Lower lobe of right lung (tissue), 2 donors: ENCODE measurements at regions not wholly inside any gene's neighbourhood (a gene's known extent, or its start where the extent isn't known, plus 50 kb on each side); places are given as distances from the start of the nearest gene placed in this dataset.
"Not testable (repeated sequence)": the region's sequence is repeated elsewhere in the genome, so short reads cannot be mapped to it uniquely, and the experiment has no call there.

Source experiments
- ATAC-seq, 2 donors: fragments of 200-7000 bp; cut with Tn5 transposase; one replicate each; pipeline ENCODE4 v1.9.1; 2020 to 2022; ENCODE audit warnings: mild to moderate bottlenecking in 2 of 2, moderate library complexity in 2 of 2
- DNase-seq: peaks from one replicate; pipeline ENCODE4 v3.0.0-alpha.2; 2020
- H3K27ac ChIP-seq: fragments of 200-600 bp; one replicate; pipeline ENCODE4 v1.8.0; 2022
- H3K27me3 ChIP-seq: fragments of 200-600 bp; one replicate; pipeline ENCODE4 v1.8.0; 2022; ENCODE audit warnings: low read depth
- H3K36me3 ChIP-seq: fragments of 200-600 bp; one replicate; pipeline ENCODE4 v1.8.0; 2022; ENCODE audit warnings: mild to moderate bottlenecking
- H3K4me1 ChIP-seq: fragments of 200-600 bp; one replicate; pipeline ENCODE4 v1.8.0; 2022
- H3K4me3 ChIP-seq: fragments of 200-600 bp; one replicate; pipeline ENCODE4 v1.8.0; 2022; ENCODE audit warnings: mild to moderate bottlenecking
- H3K9me3 ChIP-seq: fragments of 200-600 bp; one replicate; pipeline ENCODE4 v1.8.0; 2022
- intact Hi-C: fragments of 100-400 bp; cut with DNase I; formaldehyde crosslinking; loops from one replicate; pipeline ENCODE4 v1.11.0; 2022
- TF ChIP-seq, protein P1 (sequence below): fragments of 200-600 bp; IDR thresholded peaks from one replicate; pipeline ENCODE4 v1.8.0; 2022; ENCODE audit warnings: antibody characterized with exemption, mild to moderate bottlenecking
- donor health status: DM: no; HTN: yes; CAD: no; lungs with severe emphysema.

DNA sequence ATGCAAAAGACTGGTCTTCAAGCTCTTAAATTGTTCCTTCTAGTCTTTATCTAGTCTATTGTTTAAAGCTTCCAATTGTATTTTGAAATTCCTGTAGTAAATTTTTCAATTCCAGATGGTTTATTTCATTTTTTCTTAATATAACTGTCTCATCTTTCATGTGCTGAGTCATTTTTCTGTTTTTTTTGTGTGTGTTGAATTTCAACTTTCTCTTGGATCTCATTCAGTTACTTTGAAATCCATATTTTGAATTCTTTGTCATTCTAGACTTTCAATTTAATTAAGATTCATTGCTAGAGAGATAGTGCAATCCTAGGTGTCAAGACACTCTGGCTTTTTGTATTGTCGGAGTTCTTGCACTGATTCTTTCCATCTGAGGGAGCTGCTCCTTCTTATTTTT, 128.0 kb upstream of the PRKG2 start:
- ATAC-seq (no peak), DNase-seq (no peak)
- intact Hi-C loops: no loop called here
- TF ChIP-seq, protein P1, sequence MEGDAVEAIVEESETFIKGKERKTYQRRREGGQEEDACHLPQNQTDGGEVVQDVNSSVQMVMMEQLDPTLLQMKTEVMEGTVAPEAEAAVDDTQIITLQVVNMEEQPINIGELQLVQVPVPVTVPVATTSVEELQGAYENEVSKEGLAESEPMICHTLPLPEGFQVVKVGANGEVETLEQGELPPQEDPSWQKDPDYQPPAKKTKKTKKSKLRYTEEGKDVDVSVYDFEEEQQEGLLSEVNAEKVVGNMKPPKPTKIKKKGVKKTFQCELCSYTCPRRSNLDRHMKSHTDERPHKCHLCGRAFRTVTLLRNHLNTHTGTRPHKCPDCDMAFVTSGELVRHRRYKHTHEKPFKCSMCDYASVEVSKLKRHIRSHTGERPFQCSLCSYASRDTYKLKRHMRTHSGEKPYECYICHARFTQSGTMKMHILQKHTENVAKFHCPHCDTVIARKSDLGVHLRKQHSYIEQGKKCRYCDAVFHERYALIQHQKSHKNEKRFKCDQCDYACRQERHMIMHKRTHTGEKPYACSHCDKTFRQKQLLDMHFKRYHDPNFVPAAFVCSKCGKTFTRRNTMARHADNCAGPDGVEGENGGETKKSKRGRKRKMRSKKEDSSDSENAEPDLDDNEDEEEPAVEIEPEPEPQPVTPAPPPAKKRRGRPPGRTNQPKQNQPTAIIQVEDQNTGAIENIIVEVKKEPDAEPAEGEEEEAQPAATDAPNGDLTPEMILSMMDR: no peak
- no peaks in the 10 kb centered on the region for H3K27me3 ChIP-seq
- H3K27ac ChIP-seq: no peak overlapping the region
- no peaks in the 10 kb centered on the region for H3K4me1 ChIP-seq
- no peaks in the 10 kb centered on the region for H3K36me3 ChIP-seq
- H3K4me3 ChIP-seq: no peak overlapping the region
- H3K9me3 ChIP-seq: no peaks in the 10 kb centered on the region

DNA sequence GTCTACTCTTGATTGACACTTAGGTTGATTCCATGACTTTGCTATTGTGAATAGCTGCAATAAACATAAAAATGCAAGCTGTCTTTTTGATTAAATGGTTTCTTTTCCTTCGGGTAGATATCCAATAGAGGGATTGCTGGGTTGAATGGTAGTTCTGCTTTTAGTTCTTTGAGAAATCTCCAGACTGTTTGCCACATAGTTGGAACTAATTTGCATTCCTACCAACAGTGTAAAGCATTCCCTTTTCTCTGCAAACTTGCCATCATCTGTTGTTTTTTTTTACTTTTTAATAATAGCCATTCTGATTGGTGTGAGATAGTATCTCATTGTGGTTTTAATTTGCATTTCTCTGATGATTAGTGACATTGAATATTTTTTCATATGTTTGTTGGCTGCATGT, 122.2 kb upstream of the PRKG2 start:
- Histone ChIP-seq H3K4me1 (no peaks in the 10 kb centered on the region), H3K27ac (no peak overlapping the region), H3K4me3 (no peak overlapping the region), H3K36me3 (no peaks in the 10 kb centered on the region), H3K27me3 (no peaks in the 10 kb centered on the region), H3K9me3 (no peaks in the 10 kb centered on the region)
- TF ChIP-seq, protein P1: no peak
- ATAC-seq (no peak), DNase-seq (no peak)
- intact Hi-C loops: no loop called here

DNA sequence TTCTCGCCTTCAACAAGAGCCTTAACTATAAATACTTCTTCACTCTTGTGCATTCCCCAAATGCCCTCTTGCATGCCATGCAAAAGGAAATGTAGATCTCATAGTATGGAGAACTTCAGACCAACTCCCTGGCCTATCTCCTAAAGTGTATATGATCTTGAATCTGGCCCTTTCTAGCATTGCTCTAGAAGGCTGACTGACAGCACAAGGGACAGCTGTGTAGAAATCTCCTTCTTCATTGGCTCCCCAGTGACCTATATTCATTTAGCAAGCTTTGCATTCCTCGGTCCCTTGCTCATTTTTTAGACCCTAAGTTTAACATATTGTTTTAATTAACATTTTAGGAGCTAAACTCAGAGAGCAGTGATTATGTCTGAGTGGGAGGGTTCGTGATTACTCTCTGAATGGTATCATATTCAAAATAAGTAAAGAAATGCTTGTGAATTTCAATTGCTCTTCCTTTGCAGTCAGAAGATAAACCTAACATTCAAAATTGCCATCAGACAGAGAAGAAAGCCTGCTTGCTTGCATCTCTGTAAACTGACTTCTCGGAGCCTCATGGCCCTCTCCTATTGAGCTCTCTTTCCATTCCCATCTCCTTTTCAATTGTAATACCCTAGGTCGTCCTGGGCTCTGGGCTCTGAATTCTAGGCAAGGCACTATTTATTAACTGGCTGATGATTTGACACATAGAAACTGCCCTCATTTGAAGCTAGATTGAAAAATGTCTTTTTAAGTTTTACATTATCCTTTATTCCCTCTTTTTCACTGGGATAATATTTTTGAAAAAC, 120.3 kb upstream of the PRKG2 start:
- no peak for DNase-seq
- intact Hi-C loops: no loop called here
- Histone ChIP-seq H3K27ac (no peak overlapping the region), H3K27me3 (no peaks in the 10 kb centered on the region), H3K36me3 (no peaks in the 10 kb centered on the region), H3K4me3 (no peak overlapping the region), H3K9me3 (no peaks in the 10 kb centered on the region), H3K4me1 (no peaks in the 10 kb centered on the region)
- TF ChIP-seq, protein P1: no peak
- no peak for ATAC-seq

DNA sequence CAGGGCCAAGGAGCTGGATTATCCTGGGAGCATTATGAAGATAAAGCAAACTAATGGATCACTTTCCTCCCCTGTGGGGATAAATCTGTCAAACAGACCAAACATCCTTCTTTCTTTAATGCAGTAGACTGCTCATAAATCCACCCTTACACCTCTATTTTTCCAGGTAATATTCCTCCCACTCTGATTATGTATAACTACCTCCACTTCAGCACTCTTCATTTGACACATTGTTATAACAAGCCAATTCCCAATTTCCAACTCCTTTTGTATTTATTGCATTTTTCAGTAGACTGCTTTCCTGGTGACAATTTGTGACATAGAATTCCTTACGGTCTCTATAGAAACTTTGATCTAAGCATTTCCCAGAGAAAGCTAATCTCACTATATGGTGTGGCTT, 115.0 kb upstream of the PRKG2 start:
- Histone ChIP-seq H3K36me3 (no peaks in the 10 kb centered on the region), H3K27ac (no peak overlapping the region), H3K4me3 (no peak overlapping the region), H3K9me3 (no peaks in the 10 kb centered on the region), H3K27me3 (no peaks in the 10 kb centered on the region), H3K4me1 (no peaks in the 10 kb centered on the region)
- TF ChIP-seq, protein P1: no peak
- intact Hi-C loops: no loop called here
- ATAC-seq: no peak
- no peak for DNase-seq

DNA sequence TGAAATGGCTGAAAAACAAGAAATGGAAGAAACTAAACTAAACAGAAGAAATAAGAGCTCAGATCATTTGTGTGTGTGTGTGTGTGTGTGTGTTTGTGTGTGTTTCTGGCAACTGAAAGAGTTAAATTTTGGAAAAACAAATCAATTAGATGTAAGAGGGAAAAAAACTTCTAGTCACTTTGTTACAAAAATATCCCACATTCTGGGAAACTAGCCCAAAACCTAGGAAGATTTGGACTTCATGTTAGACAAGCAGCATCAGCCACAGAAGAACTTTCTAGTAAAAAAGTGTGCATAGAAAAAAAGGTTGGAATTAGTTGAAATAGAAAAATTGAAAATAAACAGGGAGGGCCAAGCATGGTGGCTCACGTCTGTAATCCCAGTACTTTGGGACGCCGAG, 111.6 kb upstream of the PRKG2 start:
- Histone ChIP-seq H3K36me3 (no peaks in the 10 kb centered on the region), H3K4me1 (no peaks in the 10 kb centered on the region), H3K27me3 (no peaks in the 10 kb centered on the region), H3K9me3 (peaks cover 3% of the 10 kb centered on the region), H3K4me3 (no peak overlapping the region), H3K27ac (no peak overlapping the region)
- intact Hi-C loops: no loop called here
- no peak for DNase-seq
- ATAC-seq: no peak
- TF ChIP-seq, protein P1: no peak

DNA sequence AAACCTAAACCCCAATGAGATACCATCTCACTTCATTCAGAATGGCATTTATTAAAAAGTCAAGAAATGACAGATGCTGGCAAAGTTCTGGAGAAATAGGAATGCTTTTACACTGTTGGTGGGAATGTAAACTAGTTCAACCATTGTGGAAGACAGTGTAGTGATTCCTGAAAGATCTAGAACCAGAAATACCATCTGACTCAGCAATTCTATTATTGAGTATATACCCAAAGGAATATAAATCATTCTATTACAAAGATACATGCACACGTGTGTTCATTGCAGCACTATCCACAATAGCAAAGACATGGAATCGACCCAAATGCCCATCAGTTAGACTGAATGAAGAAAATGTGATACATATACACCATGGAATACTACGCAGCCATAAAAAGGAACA, 109.6 kb upstream of the PRKG2 start:
- H3K27me3 ChIP-seq, ATAC-seq: not testable (repeated sequence)

More for the DNA sequence above, 109.6 kb upstream of the PRKG2 start:
- H3K4me1 ChIP-seq, DNase-seq, H3K36me3 ChIP-seq, intact Hi-C loops, H3K4me3 ChIP-seq, H3K27ac ChIP-seq, H3K9me3 ChIP-seq: not testable (repeated sequence)
